ENCODE measurements at regions not wholly inside any gene's neighbourhood (a gene's known extent, or its start where the extent isn't known, plus 50 kb on each side); places are given as distances from the start of the nearest gene placed in this dataset.
A peak's percentile ranks its signal among the peaks of the same experiment; 100 is the strongest.

DNA sequence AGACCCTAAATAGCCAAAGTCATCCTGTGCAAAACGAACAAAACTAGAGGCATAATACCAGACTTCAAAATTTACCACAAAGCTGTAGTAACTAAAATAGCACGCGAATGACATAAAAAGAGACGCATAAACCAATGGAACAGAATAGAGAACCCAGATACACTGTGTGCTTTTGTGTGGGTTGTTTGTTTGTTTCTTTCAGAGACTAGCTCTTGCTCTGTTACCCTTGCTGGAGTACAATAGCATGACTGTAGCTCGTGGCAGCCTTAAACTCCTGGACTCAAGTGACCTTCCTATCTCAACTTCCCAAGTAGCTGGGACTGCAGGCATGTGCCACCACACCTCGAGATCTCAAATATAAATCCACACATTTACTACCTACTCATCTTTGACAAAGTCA is 1314.6 kb upstream of the GBE1 start:
- TF ChIP-seq, protein P1, sequence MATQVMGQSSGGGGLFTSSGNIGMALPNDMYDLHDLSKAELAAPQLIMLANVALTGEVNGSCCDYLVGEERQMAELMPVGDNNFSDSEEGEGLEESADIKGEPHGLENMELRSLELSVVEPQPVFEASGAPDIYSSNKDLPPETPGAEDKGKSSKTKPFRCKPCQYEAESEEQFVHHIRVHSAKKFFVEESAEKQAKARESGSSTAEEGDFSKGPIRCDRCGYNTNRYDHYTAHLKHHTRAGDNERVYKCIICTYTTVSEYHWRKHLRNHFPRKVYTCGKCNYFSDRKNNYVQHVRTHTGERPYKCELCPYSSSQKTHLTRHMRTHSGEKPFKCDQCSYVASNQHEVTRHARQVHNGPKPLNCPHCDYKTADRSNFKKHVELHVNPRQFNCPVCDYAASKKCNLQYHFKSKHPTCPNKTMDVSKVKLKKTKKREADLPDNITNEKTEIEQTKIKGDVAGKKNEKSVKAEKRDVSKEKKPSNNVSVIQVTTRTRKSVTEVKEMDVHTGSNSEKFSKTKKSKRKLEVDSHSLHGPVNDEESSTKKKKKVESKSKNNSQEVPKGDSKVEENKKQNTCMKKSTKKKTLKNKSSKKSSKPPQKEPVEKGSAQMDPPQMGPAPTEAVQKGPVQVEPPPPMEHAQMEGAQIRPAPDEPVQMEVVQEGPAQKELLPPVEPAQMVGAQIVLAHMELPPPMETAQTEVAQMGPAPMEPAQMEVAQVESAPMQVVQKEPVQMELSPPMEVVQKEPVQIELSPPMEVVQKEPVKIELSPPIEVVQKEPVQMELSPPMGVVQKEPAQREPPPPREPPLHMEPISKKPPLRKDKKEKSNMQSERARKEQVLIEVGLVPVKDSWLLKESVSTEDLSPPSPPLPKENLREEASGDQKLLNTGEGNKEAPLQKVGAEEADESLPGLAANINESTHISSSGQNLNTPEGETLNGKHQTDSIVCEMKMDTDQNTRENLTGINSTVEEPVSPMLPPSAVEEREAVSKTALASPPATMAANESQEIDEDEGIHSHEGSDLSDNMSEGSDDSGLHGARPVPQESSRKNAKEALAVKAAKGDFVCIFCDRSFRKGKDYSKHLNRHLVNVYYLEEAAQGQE (IDR thresholded peaks at IDR 0.05; ENCODE audit: low read depth): no peak
- no peak for TF ChIP-seq EGR1 (IDR thresholded peaks at IDR 0.05)
- no peak for TF ChIP-seq ZBTB7A (IDR thresholded peaks at IDR 0.05; ENCODE audit: low read depth)
- TF ChIP-seq, protein P2, sequence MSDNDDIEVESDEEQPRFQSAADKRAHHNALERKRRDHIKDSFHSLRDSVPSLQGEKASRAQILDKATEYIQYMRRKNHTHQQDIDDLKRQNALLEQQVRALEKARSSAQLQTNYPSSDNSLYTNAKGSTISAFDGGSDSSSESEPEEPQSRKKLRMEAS (IDR thresholded peaks at IDR 0.05): no peak
- no peak for TF ChIP-seq FOXM1 (IDR thresholded peaks at IDR 0.05; ENCODE audit: borderline replicate concordance, low read depth)
- TF ChIP-seq TEAD4 (IDR thresholded peaks at IDR 0.05): no peak
- no peak for TF ChIP-seq TAF1 (IDR thresholded peaks at IDR 0.05; ENCODE audit: low read depth)
- no peak for TF ChIP-seq CEBPB (IDR thresholded peaks at IDR 0.05)
- no peak for TF ChIP-seq CREB1 (IDR thresholded peaks at IDR 0.05; ENCODE audit: low read depth)
- TF ChIP-seq EP300 (IDR thresholded peaks at IDR 0.05; ENCODE audit: borderline replicate concordance): no peak
- TF ChIP-seq, protein P3, sequence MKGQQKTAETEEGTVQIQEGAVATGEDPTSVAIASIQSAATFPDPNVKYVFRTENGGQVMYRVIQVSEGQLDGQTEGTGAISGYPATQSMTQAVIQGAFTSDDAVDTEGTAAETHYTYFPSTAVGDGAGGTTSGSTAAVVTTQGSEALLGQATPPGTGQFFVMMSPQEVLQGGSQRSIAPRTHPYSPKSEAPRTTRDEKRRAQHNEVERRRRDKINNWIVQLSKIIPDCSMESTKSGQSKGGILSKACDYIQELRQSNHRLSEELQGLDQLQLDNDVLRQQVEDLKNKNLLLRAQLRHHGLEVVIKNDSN (IDR thresholded peaks at IDR 0.05): no peak

DNA sequence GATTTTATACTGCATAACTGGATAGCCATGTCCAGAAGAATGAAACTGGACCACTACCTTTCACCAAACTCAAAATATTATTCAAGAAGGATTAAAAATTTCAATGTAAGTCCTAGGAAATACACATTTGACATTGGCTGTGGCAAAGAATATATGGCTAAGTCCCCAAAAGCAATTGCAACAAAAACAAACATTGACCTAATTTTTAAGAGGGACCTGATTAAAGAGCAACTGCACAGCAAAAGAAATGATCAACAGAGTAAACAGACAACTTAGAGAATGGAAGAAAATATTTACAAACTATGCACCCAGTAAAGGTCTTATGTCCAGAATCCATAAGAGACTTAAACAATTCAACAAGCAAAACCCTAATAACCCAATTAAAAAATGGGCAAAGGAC is 1313.0 kb upstream of the GBE1 start:
- TF ChIP-seq, protein P2 (IDR thresholded peaks at IDR 0.05): no peak
- TF ChIP-seq NFIC (IDR thresholded peaks at IDR 0.05): no peak
- TF ChIP-seq ZBTB7A (IDR thresholded peaks at IDR 0.05; ENCODE audit: low read depth): no peak
- TF ChIP-seq CEBPB (IDR thresholded peaks at IDR 0.05): no peak
- no peak for TF ChIP-seq EGR1 (IDR thresholded peaks at IDR 0.05)
- no peak for TF ChIP-seq TEAD4 (IDR thresholded peaks at IDR 0.05)
- no peak for TF ChIP-seq TCF12 (IDR thresholded peaks at IDR 0.05; ENCODE audit: low read depth)
- TF ChIP-seq TAF1 (IDR thresholded peaks at IDR 0.05; ENCODE audit: low read depth): no peak
- TF ChIP-seq, protein P1 (IDR thresholded peaks at IDR 0.05; ENCODE audit: low read depth): no peak
- TF ChIP-seq EP300 (IDR thresholded peaks at IDR 0.05; ENCODE audit: borderline replicate concordance): no peak
- TF ChIP-seq FOXM1 (IDR thresholded peaks at IDR 0.05; ENCODE audit: borderline replicate concordance, low read depth): no peak
- TF ChIP-seq YY1 (IDR thresholded peaks at IDR 0.05; ENCODE audit: low read depth): no peak
- TF ChIP-seq RAD21 (IDR thresholded peaks at IDR 0.05; ENCODE audit: low read depth): no peak
- no peak for TF ChIP-seq CREB1 (IDR thresholded peaks at IDR 0.05; ENCODE audit: low read depth)
- TF ChIP-seq, protein P3 (IDR thresholded peaks at IDR 0.05): no peak

DNA sequence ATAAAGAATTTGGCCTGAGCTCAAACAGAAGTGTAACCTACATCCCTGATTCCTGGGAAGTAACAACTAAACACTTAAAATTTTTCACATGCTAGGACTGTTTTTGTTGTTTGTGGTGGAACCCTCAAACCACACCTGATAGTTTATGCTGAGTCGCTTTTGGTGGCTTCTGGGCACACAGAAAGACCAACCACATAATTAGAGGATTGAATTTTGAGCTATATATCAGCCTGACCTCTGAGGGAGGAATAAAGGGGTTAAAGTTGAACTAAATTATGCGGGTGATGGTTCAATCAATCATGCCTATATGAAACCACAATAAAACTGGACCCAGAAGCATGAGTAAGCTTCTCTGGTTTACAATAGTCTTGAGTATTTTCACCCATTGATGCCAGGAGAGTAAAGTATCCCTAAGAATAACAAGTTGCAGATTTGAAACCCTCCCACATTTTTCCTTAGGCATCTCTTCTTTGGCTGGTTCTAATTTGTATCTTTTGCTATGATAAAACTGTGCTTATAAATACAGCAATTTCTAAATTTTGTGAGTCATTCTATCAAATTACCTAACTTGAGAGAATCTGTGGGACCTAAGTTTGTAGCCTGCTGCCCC is 1304.5 kb upstream of the GBE1 start:
- TF ChIP-seq FOXM1 (IDR thresholded peaks at IDR 0.05; ENCODE audit: borderline replicate concordance, low read depth) (no peak), CREB1 (IDR thresholded peaks at IDR 0.05; ENCODE audit: low read depth) (no peak), ZBTB7A (IDR thresholded peaks at IDR 0.05; ENCODE audit: low read depth) (no peak), TEAD4 (IDR thresholded peaks at IDR 0.05) (0 out of 2 replicates have a peak, but pooled peaks have one; percentile 14), RAD21 (IDR thresholded peaks at IDR 0.05; ENCODE audit: low read depth) (no peak), NFIC (IDR thresholded peaks at IDR 0.05) (0 out of 2 replicates have a peak, but pooled peaks have one; percentile 15)

DNA sequence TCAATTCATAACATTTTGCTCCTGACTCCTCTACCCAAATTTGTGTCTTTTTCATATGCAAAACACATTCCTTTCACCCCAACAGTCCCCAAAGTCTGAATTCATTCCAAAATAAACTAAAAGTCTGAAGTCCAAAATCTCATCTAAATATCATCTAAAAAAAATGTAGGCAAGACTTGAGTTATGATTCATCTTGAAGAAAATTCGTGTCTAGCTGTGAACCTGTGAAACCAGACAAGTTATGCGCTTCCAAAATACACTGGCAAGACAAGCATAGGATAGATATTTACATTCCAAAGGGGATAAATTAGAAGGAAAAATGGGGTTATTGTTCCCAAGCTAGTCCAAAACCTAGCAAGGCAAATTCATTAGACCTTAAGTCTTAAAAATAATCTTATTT is 1302.0 kb upstream of the GBE1 start:
- TF ChIP-seq ZBTB7A (IDR thresholded peaks at IDR 0.05; ENCODE audit: low read depth): no peak
- TF ChIP-seq, protein P3 (IDR thresholded peaks at IDR 0.05): no peak
- no peak for TF ChIP-seq EP300 (IDR thresholded peaks at IDR 0.05; ENCODE audit: borderline replicate concordance)
- no peak for TF ChIP-seq RAD21 (IDR thresholded peaks at IDR 0.05; ENCODE audit: low read depth)
- no peak for TF ChIP-seq YY1 (IDR thresholded peaks at IDR 0.05; ENCODE audit: low read depth)
- TF ChIP-seq CREB1 (IDR thresholded peaks at IDR 0.05; ENCODE audit: low read depth): no peak
- no peak for TF ChIP-seq CEBPB (IDR thresholded peaks at IDR 0.05)
- no peak for TF ChIP-seq FOXM1 (IDR thresholded peaks at IDR 0.05; ENCODE audit: borderline replicate concordance, low read depth)
- no peak for TF ChIP-seq EGR1 (IDR thresholded peaks at IDR 0.05)
- TF ChIP-seq TAF1 (IDR thresholded peaks at IDR 0.05; ENCODE audit: low read depth): no peak
- TF ChIP-seq NFIC (IDR thresholded peaks at IDR 0.05): no peak
- TF ChIP-seq, protein P2 (IDR thresholded peaks at IDR 0.05): no peak
- no peak for TF ChIP-seq TCF12 (IDR thresholded peaks at IDR 0.05; ENCODE audit: low read depth)
- TF ChIP-seq, protein P1 (IDR thresholded peaks at IDR 0.05; ENCODE audit: low read depth): no peak
- TF ChIP-seq TEAD4 (IDR thresholded peaks at IDR 0.05): no peak
